ENCODE measurements at regions not wholly inside any gene's neighbourhood (a gene's known extent, or its start where the extent isn't known, plus 50 kb on each side); places are given as distances from the start of the nearest gene placed in this dataset.

GRCh38 chr13:44293908-44294735 lies 79.5 kb upstream of the SERP2 start:
- Histone ChIP-seq H3K4me3 (no peak overlapping the region), H3K4me1 (ENCODE audit: insufficient read depth) (no peaks in the 10 kb centered on the region; the same call in 1 of the 2 replicates), H3K36me3 (ENCODE audit: insufficient read depth) (no peaks in the 10 kb centered on the region), H3K4me2 (no peak overlapping the region), H3K27me3 (ENCODE audit: insufficient read depth) (no peaks in the 10 kb centered on the region), H3K27ac (ENCODE audit: low read depth) (no peak overlapping the region), H3K9me2 (ENCODE audit: insufficient read depth) (no peaks in the 10 kb centered on the region; the same call in 1 of the 2 replicates), H2AFZ (no peak overlapping the region), H3F3A (replicated peaks; ENCODE audit: low read depth) (no peaks in the 10 kb centered on the region), H3K79me2 (replicated peaks; ENCODE audit: insufficient read depth) (no peaks in the 10 kb centered on the region), H4K20me1 (replicated peaks; ENCODE audit: insufficient read depth) (no peaks in the 10 kb centered on the region)
- Mint-ChIP-seq H3K36me3 (ENCODE audit: low read depth) (no peaks in the 10 kb centered on the region), H3K27ac (no peak overlapping the region), H3K4me3 (no peak overlapping the region), H3K9me3 (no peaks in the 10 kb centered on the region), H3K4me1 (peaks cover 3% of the 10 kb centered on the region), H3K27me3 (ENCODE audit: insufficient read depth, low read depth, poor library complexity) (no peaks in the 10 kb centered on the region)
- TF ChIP-seq CTCF (conservative IDR thresholded peaks at IDR 0.05; ENCODE audit: low read depth in 2 of 2) = no peak
- TF ChIP-seq, protein P1, sequence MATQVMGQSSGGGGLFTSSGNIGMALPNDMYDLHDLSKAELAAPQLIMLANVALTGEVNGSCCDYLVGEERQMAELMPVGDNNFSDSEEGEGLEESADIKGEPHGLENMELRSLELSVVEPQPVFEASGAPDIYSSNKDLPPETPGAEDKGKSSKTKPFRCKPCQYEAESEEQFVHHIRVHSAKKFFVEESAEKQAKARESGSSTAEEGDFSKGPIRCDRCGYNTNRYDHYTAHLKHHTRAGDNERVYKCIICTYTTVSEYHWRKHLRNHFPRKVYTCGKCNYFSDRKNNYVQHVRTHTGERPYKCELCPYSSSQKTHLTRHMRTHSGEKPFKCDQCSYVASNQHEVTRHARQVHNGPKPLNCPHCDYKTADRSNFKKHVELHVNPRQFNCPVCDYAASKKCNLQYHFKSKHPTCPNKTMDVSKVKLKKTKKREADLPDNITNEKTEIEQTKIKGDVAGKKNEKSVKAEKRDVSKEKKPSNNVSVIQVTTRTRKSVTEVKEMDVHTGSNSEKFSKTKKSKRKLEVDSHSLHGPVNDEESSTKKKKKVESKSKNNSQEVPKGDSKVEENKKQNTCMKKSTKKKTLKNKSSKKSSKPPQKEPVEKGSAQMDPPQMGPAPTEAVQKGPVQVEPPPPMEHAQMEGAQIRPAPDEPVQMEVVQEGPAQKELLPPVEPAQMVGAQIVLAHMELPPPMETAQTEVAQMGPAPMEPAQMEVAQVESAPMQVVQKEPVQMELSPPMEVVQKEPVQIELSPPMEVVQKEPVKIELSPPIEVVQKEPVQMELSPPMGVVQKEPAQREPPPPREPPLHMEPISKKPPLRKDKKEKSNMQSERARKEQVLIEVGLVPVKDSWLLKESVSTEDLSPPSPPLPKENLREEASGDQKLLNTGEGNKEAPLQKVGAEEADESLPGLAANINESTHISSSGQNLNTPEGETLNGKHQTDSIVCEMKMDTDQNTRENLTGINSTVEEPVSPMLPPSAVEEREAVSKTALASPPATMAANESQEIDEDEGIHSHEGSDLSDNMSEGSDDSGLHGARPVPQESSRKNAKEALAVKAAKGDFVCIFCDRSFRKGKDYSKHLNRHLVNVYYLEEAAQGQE (IDR thresholded peaks at IDR 0.05; ENCODE audit: unreplicated experiment) = no peak
- no peak for TF ChIP-seq EZH2 (IDR thresholded peaks at IDR 0.05; ENCODE audit: low read depth, unreplicated experiment)
- TF ChIP-seq JUNB (IDR thresholded peaks at IDR 0.05; ENCODE audit: unreplicated experiment) = no peak
- TF ChIP-seq, protein P2, sequence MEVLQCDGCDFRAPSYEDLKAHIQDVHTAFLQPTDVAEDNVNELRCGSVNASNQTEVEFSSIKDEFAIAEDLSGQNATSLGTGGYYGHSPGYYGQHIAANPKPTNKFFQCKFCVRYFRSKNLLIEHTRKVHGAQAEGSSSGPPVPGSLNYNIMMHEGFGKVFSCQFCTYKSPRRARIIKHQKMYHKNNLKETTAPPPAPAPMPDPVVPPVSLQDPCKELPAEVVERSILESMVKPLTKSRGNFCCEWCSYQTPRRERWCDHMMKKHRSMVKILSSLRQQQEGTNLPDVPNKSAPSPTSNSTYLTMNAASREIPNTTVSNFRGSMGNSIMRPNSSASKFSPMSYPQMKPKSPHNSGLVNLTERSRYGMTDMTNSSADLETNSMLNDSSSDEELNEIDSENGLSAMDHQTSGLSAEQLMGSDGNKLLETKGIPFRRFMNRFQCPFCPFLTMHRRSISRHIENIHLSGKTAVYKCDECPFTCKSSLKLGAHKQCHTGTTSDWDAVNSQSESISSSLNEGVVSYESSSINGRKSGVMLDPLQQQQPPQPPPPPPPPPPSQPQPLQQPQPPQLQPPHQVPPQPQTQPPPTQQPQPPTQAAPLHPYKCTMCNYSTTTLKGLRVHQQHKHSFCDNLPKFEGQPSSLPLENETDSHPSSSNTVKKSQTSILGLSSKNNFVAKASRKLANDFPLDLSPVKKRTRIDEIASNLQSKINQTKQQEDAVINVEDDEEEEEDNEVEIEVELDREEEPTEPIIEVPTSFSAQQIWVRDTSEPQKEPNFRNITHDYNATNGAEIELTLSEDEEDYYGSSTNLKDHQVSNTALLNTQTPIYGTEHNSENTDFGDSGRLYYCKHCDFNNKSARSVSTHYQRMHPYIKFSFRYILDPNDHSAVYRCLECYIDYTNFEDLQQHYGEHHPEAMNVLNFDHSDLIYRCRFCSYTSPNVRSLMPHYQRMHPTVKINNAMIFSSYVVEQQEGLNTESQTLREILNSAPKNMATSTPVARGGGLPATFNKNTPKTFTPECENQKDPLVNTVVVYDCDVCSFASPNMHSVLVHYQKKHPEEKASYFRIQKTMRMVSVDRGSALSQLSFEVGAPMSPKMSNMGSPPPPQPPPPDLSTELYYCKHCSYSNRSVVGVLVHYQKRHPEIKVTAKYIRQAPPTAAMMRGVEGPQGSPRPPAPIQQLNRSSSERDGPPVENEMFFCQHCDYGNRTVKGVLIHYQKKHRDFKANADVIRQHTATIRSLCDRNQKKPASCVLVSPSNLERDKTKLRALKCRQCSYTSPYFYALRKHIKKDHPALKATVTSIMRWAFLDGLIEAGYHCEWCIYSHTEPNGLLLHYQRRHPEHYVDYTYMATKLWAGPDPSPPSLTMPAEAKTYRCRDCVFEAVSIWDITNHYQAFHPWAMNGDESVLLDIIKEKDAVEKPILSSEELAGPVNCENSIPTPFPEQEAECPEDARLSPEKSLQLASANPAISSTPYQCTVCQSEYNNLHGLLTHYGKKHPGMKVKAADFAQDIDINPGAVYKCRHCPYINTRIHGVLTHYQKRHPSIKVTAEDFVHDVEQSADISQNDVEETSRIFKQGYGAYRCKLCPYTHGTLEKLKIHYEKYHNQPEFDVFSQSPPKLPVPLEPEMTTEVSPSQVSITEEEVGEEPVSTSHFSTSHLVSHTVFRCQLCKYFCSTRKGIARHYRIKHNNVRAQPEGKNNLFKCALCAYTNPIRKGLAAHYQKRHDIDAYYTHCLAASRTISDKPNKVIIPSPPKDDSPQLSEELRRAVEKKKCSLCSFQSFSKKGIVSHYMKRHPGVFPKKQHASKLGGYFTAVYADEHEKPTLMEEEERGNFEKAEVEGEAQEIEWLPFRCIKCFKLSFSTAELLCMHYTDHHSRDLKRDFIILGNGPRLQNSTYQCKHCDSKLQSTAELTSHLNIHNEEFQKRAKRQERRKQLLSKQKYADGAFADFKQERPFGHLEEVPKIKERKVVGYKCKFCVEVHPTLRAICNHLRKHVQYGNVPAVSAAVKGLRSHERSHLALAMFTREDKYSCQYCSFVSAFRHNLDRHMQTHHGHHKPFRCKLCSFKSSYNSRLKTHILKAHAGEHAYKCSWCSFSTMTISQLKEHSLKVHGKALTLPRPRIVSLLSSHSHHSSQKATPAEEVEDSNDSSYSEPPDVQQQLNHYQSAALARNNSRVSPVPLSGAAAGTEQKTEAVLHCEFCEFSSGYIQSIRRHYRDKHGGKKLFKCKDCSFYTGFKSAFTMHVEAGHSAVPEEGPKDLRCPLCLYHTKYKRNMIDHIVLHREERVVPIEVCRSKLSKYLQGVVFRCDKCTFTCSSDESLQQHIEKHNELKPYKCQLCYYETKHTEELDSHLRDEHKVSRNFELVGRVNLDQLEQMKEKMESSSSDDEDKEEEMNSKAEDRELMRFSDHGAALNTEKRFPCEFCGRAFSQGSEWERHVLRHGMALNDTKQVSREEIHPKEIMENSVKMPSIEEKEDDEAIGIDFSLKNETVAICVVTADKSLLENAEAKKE (CRISPR knock-in tag; IDR thresholded peaks at IDR 0.05) = no peak
- TF ChIP-seq CREB1 (CRISPR knock-in tag; IDR thresholded peaks at IDR 0.05; ENCODE audit: low read depth) = no peak
- no peak for TF ChIP-seq STAT1 (IDR thresholded peaks at IDR 0.05; ENCODE audit: unreplicated experiment)
- TF ChIP-seq POLR2AphosphoS5 (IDR thresholded peaks at IDR 0.05; ENCODE audit: low read depth) = no peak
- no peak for TF ChIP-seq EZH2phosphoT487 (IDR thresholded peaks at IDR 0.05; ENCODE audit: unreplicated experiment)
- no peak for TF ChIP-seq NANOG (IDR thresholded peaks at IDR 0.05; ENCODE audit: borderline replicate concordance)
- TF ChIP-seq ETS1 (IDR thresholded peaks at IDR 0.05) = no peak
- no peak for TF ChIP-seq ZNF114 (CRISPR knock-in tag; IDR thresholded peaks at IDR 0.05)
- no peak for TF ChIP-seq ZNF331 (CRISPR knock-in tag; IDR thresholded peaks at IDR 0.05; ENCODE audit: low read depth)
- DNase-seq (ENCODE audit: low spot score) (no peak), ATAC-seq (no peak)
